Aorta (tissue), 5 donors: ENCODE measurements at regions not wholly inside any gene's neighbourhood (a gene's known extent, or its start where the extent isn't known, plus 50 kb on each side); places are given as distances from the start of the nearest gene placed in this dataset.

Experiments used
- ATAC-seq: fragments of 200-7000 bp; cut with Tn5 transposase; one replicate; pipeline ENCODE4 v1.9.1; 2022; ENCODE audit warnings: moderate library complexity; ENCODE audit not compliant: low FRiP score
- DNase-seq, 2 donors: peaks; one replicate each; pipeline ENCODE4 v3.0.0-alpha.2; 2020
- H3K27ac ChIP-seq, 2 donors: one replicate each; pipeline ENCODE4 v1.5.1; 2013; ENCODE audit warnings: low read length in 2 of 2, mild to moderate bottlenecking in 2 of 2, moderate library complexity in 2 of 2, control low read depth in 1 of 2, inconsistent platforms in 1 of 2, low read depth in 1 of 2
- H3K27me3 ChIP-seq, 2 donors: one replicate each; pipeline ENCODE4 v1.6.1; 2013; ENCODE audit warnings: control low read depth in 1 of 2, low read length in 1 of 2, mild to moderate bottlenecking in 1 of 2, moderate library complexity in 1 of 2; ENCODE audit not compliant: insufficient read depth in 2 of 2, control insufficient read depth in 1 of 2
- H3K36me3 ChIP-seq, 2 donors: one replicate each; pipeline ENCODE4 v1.6.1; 2013; ENCODE audit warnings: control low read depth in 1 of 2, low read length in 1 of 2, mild to moderate bottlenecking in 1 of 2; ENCODE audit not compliant: insufficient read depth in 2 of 2, control insufficient read depth in 1 of 2
- H3K4me1 ChIP-seq, 2 donors: one replicate each; pipeline ENCODE4 v1.6.1; 2013; ENCODE audit warnings: low read length in 2 of 2, control low read depth in 1 of 2, mild to moderate bottlenecking in 1 of 2, moderate library complexity in 1 of 2; ENCODE audit not compliant: insufficient read depth in 2 of 2, control insufficient read depth in 1 of 2
- H3K4me3 ChIP-seq, 2 donors: one replicate each; pipeline ENCODE4 v1.5.1; 2013; ENCODE audit warnings: low read length in 2 of 2, control low read depth in 1 of 2, mild to moderate bottlenecking in 1 of 2
- H3K9me3 ChIP-seq: one replicate; pipeline ENCODE4 v1.6.1; 2013; ENCODE audit warnings: mild to moderate bottlenecking, low read length; ENCODE audit not compliant: control insufficient read depth
- WGBS, 2 donors: extraction: QIAGEN DNeasy Blood & Tissue Kit; methylation state at CpG; one replicate each; pipeline ENCODE4 v1.1.7; 2013; 5-methylcytosine and 5-hydroxymethylcytosine counted together
- intact Hi-C, 2 donors: fragments of 100-400 bp; cut with DNase I; formaldehyde crosslinking; loops; one replicate each; pipeline versions ENCODE4 v1.14.2 to v1.15.0; 2022
- donor health status: healthy with polysubstance abuse.
- donor health status: Bipolar disorder and iron deficiency.
- donor health status: DM: no; HTN: no; CAD: no.
- donor health status: DM: no; HTN: no; CAD: no.
- donor health status: DM: yes; HTN: yes; CAD: no.

GRCh38 chr11:8788616-8789015 is 106.0 kb downstream of the RPL27A start:
- Histone ChIP-seq H3K4me3 (no peak overlapping the region), H3K36me3 (no peaks in the 10 kb centered on the region), H3K4me1 (peaks cover 6 to 7% of the 10 kb centered on the region in 2 donors), H3K27me3 (no peaks in the 10 kb centered on the region), H3K9me3 (no peaks in the 10 kb centered on the region), H3K27ac (peak overlapping the region in 1 of 2 donors; percentile 34)
- ATAC-seq: no peak
- WGBS, 2 donors: 94 to 98% methylated on average over 2 of the region's 2 CpGs
- intact Hi-C loops: no loop called here
- no peak for DNase-seq

GRCh38 chr11:8789864-8790263 is 107.3 kb downstream of the RPL27A start:
- 49 to 50% methylated on average over 2 of the region's 2 CpGs for WGBS, 2 donors
- Histone ChIP-seq H3K36me3 (no peaks in the 10 kb centered on the region), H3K4me1 (peaks cover 5 to 7% of the 10 kb centered on the region in 2 donors), H3K27ac (peak overlapping the region in 1 of 2 donors; percentile 33), H3K4me3 (no peak overlapping the region), H3K9me3 (no peaks in the 10 kb centered on the region), H3K27me3 (no peaks in the 10 kb centered on the region)
- DNase-seq (no peak), ATAC-seq (no peak)
- intact Hi-C loops: no loop called here

GRCh38 chr11:8790968-8791367 is 108.4 kb downstream of the RPL27A start:
- ATAC-seq (no peak), DNase-seq (no peak)
- Histone ChIP-seq H3K27me3 (no peaks in the 10 kb centered on the region), H3K4me1 (peaks cover 5 to 7% of the 10 kb centered on the region in 2 donors), H3K9me3 (no peaks in the 10 kb centered on the region), H3K4me3 (no peak overlapping the region), H3K36me3 (no peaks in the 10 kb centered on the region), H3K27ac (no peak overlapping the region)
- WGBS, 2 donors: 95% methylated on average over 2 of the region's 2 CpGs
- intact Hi-C loops: no loop called here

- Histone ChIP-seq H3K27ac (no peak overlapping the region), H3K4me3 (no peak overlapping the region), H3K27me3 (no peaks in the 10 kb centered on the region), H3K36me3 (peaks cover 0 to 3% of the 10 kb centered on the region in 2 donors), H3K9me3 (no peaks in the 10 kb centered on the region), H3K4me1 (peaks cover 0 to 7% of the 10 kb centered on the region in 2 donors)
- DNase-seq (no peak), ATAC-seq (no peak)
- intact Hi-C loops: no loop called here
- 79 to 85% methylated on average over 3 of the region's 3 CpGs for WGBS, 2 donors
Measured at GRCh38 chr11:8792710-8793109, 110.1 kb downstream of the RPL27A start.

- 93 to 96% methylated on average over 4 of the region's 4 CpGs for WGBS, 2 donors
- DNase-seq (no peak), ATAC-seq (no peak)
- no peaks in the 10 kb centered on the region for H3K27me3 ChIP-seq
- intact Hi-C loops: no loop called here
- peaks cover 0 to 7% of the 10 kb centered on the region in 2 donors for H3K4me1 ChIP-seq
- peaks cover 0 to 4% of the 10 kb centered on the region in 2 donors for H3K36me3 ChIP-seq
- H3K9me3 ChIP-seq: no peaks in the 10 kb centered on the region
- no peak overlapping the region for H3K27ac ChIP-seq
- H3K4me3 ChIP-seq: no peak overlapping the region
Measured at GRCh38 chr11:8793114-8793777, 110.7 kb downstream of the RPL27A start.

- H3K4me1 ChIP-seq: peaks cover 0 to 7% of the 10 kb centered on the region in 2 donors
- 89 to 91% methylated on average over 6 of the region's 6 CpGs for WGBS, 2 donors
- H3K27me3 ChIP-seq: no peaks in the 10 kb centered on the region
- no peak overlapping the region for H3K27ac ChIP-seq
- intact Hi-C loops: no loop called here
- no peaks in the 10 kb centered on the region for H3K9me3 ChIP-seq
- no peak for ATAC-seq
- peaks cover 0 to 4% of the 10 kb centered on the region in 2 donors for H3K36me3 ChIP-seq
- no peak for DNase-seq
- H3K4me3 ChIP-seq: no peak overlapping the region
Measured at GRCh38 chr11:8794126-8794525, 111.5 kb downstream of the RPL27A start.

- WGBS, 2 donors: 74 to 80% methylated on average over 2 of the region's 2 CpGs
- H3K36me3 ChIP-seq: peaks cover 0 to 4% of the 10 kb centered on the region in 2 donors
- H3K9me3 ChIP-seq: no peaks in the 10 kb centered on the region
- no peak overlapping the region for H3K27ac ChIP-seq
- H3K4me1 ChIP-seq: peaks cover 0 to 6% of the 10 kb centered on the region in 2 donors
- H3K4me3 ChIP-seq: no peak overlapping the region
- intact Hi-C loops: no loop called here
- H3K27me3 ChIP-seq: no peaks in the 10 kb centered on the region
- ATAC-seq (no peak), DNase-seq (no peak)
Measured at GRCh38 chr11:8794677-8795103, 112.1 kb downstream of the RPL27A start.

GRCh38 chr11:8796941-8797340 is 114.0 kb upstream of the AKIP1 start:
- no peak for ATAC-seq
- H3K4me1 ChIP-seq: no peaks in the 10 kb centered on the region
- no peak overlapping the region for H3K27ac ChIP-seq
- intact Hi-C loops: no loop called here
- no peak for DNase-seq
- 0 to 57% methylated on average over 1 of the region's 1 CpG for WGBS, 2 donors
- H3K4me3 ChIP-seq: no peak overlapping the region
- H3K36me3 ChIP-seq: peaks cover 0 to 4% of the 10 kb centered on the region in 2 donors
- no peaks in the 10 kb centered on the region for H3K9me3 ChIP-seq
- no peaks in the 10 kb centered on the region for H3K27me3 ChIP-seq

GRCh38 chr11:8799273-8799672 is 111.7 kb upstream of the AKIP1 start:
- no peak for DNase-seq
- 93% methylated on average over 2 of the region's 2 CpGs for WGBS, 2 donors
- intact Hi-C loops: no loop called here
- ATAC-seq: no peak
- no peak overlapping the region for H3K4me3 ChIP-seq
- no peaks in the 10 kb centered on the region for H3K9me3 ChIP-seq
- H3K4me1 ChIP-seq: no peaks in the 10 kb centered on the region
- H3K36me3 ChIP-seq: peaks cover 0 to 4% of the 10 kb centered on the region in 2 donors
- no peak overlapping the region for H3K27ac ChIP-seq
- no peaks in the 10 kb centered on the region for H3K27me3 ChIP-seq
